H1 (cell line): ENCODE measurements at regions not wholly inside any gene's neighbourhood (a gene's known extent, or its start where the extent isn't known, plus 50 kb on each side); places are given as distances from the start of the nearest gene placed in this dataset.

ENCODE experiments used
- CTCF ChIP-seq, 3 experiments: IDR thresholded peaks; 1 replicate in 2 of 3; 2 replicates in 1 of 3; pipeline versions ENCODE4 v1.5.1 to v1.6.1; 2011; ENCODE audit warnings: low read length in 3 of 3, mild to moderate bottlenecking in 3 of 3, inconsistent platforms in 2 of 3, low read depth in 1 of 3, moderate library complexity in 1 of 3; ENCODE audit not compliant: insufficient read depth in 1 of 3; ENCODE audit errors: control extremely low read depth in 1 of 3
- JUN ChIP-seq: IDR thresholded peaks from 2 replicates; pipeline ENCODE4 v1.6.1; 2011; ENCODE audit warnings: low read depth, mild to moderate bottlenecking, improper control_type of control experiment, low read length
- POLR2AphosphoS5 ChIP-seq: IDR thresholded peaks from 2 replicates; pipeline ENCODE4 v1.6.1; 2011; ENCODE audit warnings: low read depth, low read length
- RFX5 ChIP-seq: IDR thresholded peaks from 2 replicates; pipeline ENCODE4 v1.6.1; 2011; ENCODE audit warnings: low read depth, low read length, improper control_type of control experiment, borderline replicate concordance
- RXRA ChIP-seq: IDR thresholded peaks from 2 replicates; pipeline ENCODE4 v1.6.1; 2011; ENCODE audit warnings: low read depth, mild to moderate bottlenecking, low read length, moderate library complexity; ENCODE audit not compliant: insufficient read depth
- TEAD4 ChIP-seq: IDR thresholded peaks from 2 replicates; pipeline ENCODE4 v1.6.1; 2012; ENCODE audit warnings: low read depth, low read length, inconsistent platforms, mixed read lengths
- TF ChIP-seq, protein P1 (sequence below): IDR thresholded peaks from 2 replicates; pipeline ENCODE4 v1.6.1; 2011; ENCODE audit warnings: low read depth, mild to moderate bottlenecking, low read length; ENCODE audit not compliant: insufficient read depth

DNA sequence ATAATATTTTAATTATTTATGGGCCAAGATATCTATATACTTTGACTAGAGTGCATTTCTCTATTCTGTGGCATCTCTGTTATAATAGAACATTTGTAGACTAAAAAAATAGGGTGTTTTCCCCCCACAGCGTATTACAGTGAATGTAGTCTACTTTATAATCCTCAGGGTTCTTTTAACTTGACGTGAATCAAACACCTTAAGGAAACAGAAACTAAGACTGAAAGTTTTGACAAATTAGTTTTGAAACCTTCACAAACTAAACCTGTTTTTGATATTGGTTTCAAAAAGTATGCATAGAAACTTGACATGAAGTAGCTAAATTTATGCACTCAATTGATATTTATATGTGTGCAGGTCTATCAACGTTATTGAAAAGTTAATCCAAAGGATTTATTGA, 1963.1 kb upstream of the TENM3 start:
- TF ChIP-seq POLR2AphosphoS5 (no peak), TEAD4 (no peak), CTCF (IDR thresholded peaks at IDR 0.05; ENCODE audit: control extremely low read depth in 1 of 3, insufficient read depth in 1 of 3, low read depth in 1 of 3, low read length in 3 of 3) (no peak), RFX5 (no peak), JUN (no peak), RXRA (no peak)
- TF ChIP-seq, protein P1, sequence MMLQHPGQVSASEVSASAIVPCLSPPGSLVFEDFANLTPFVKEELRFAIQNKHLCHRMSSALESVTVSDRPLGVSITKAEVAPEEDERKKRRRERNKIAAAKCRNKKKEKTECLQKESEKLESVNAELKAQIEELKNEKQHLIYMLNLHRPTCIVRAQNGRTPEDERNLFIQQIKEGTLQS = no peak
